Keratinocyte (primary cell): ENCODE measurements at regions not wholly inside any gene's neighbourhood (a gene's known extent, or its start where the extent isn't known, plus 50 kb on each side); places are given as distances from the start of the nearest gene placed in this dataset.

Experiments used
- DNase-seq: peaks from one replicate; pipeline ENCODE4 v3.0.0-alpha.2; 2011; ENCODE audit warnings: low read depth, missing footprints, low spot score
- FAIRE-seq: peaks from 2 replicates; lab custom pipeline; 2011; peaks lifted over from hg19 to GRCh38; lab: Jason Lieb, UNC
- H2AFZ ChIP-seq: 2 replicates; pipeline ENCODE4 v1.6.0; 2012; ENCODE audit warnings: low read length, control low read depth, inconsistent platforms; ENCODE audit not compliant: control insufficient read depth
- H3K27ac ChIP-seq: 2 replicates; pipeline ENCODE4 v1.5.1; 2011; ENCODE audit warnings: low read length; ENCODE audit not compliant: control insufficient read depth, insufficient read depth
- H3K27me3 ChIP-seq: 3 replicates; pipeline ENCODE4 v1.6.0; 2011; ENCODE audit warnings: low read length; ENCODE audit not compliant: control insufficient read depth, insufficient read depth; ENCODE audit errors: extremely low read depth
- H3K36me3 ChIP-seq, 2 experiments: 2 replicates in 1 of 2; 3 replicates in 1 of 2; pipeline ENCODE4 v1.5.1; 2011; ENCODE audit warnings: low read length in 2 of 2, mild to moderate bottlenecking in 1 of 2; ENCODE audit not compliant: control insufficient read depth in 2 of 2, insufficient read depth in 2 of 2; ENCODE audit errors: extremely low read depth in 1 of 2
- H3K4me1 ChIP-seq: 3 replicates; pipeline ENCODE4 v1.5.1; 2011; ENCODE audit warnings: low read length; ENCODE audit not compliant: control insufficient read depth, insufficient read depth; ENCODE audit errors: extremely low read depth
- H3K4me2 ChIP-seq: 3 replicates; pipeline ENCODE4 v1.6.0; 2011; ENCODE audit warnings: low read depth, low read length; ENCODE audit not compliant: control insufficient read depth, insufficient read depth; ENCODE audit errors: extremely low read depth
- H3K4me3 ChIP-seq, 3 experiments: fragments of 200-600 bp in 1 of 3; sonication (generic) in 1 of 3; 2 replicates in 2 of 3; 3 replicates in 1 of 3; pipeline ENCODE4 v1.5.1; 2011 to 2016; ENCODE audit warnings: low read length in 3 of 3, mild to moderate bottlenecking in 3 of 3, control low read depth in 2 of 3, inconsistent platforms in 1 of 3, low read depth in 1 of 3, mixed read lengths in 1 of 3, mixed run types in 1 of 3, moderate library complexity in 1 of 3; ENCODE audit not compliant: control insufficient read depth in 2 of 3, insufficient read depth in 2 of 3; ENCODE audit errors: extremely low read depth in 1 of 3
- H3K79me2 ChIP-seq: 2 replicates; pipeline ENCODE4 v1.6.0; 2012; ENCODE audit warnings: low read length; ENCODE audit not compliant: control insufficient read depth, insufficient read depth
- H3K9ac ChIP-seq: 3 replicates; pipeline ENCODE4 v1.6.0; 2011; ENCODE audit warnings: low read length; ENCODE audit not compliant: control insufficient read depth, insufficient read depth; ENCODE audit errors: extremely low read depth
- H3K9me1 ChIP-seq: 3 replicates; pipeline ENCODE4 v1.6.0; 2011; ENCODE audit warnings: low read length; ENCODE audit not compliant: control insufficient read depth, insufficient read depth; ENCODE audit errors: extremely low read depth
- H3K9me3 ChIP-seq: 2 replicates; pipeline ENCODE4 v1.5.1; 2012; ENCODE audit warnings: low read depth, low read length; ENCODE audit not compliant: control insufficient read depth
- H4K20me1 ChIP-seq: 3 replicates; pipeline ENCODE4 v1.6.0; 2011; ENCODE audit warnings: low read length; ENCODE audit not compliant: control insufficient read depth, insufficient read depth; ENCODE audit errors: extremely low read depth
- CTCF ChIP-seq, 3 experiments: IDR thresholded peaks in 1 of 3; conservative IDR thresholded peaks in 1 of 3; optimal IDR thresholded peaks in 1 of 3; 2 replicates in 2 of 3; 3 replicates in 1 of 3; pipeline versions ENCODE3 to v1.5.1; 2011; ENCODE audit warnings: low read length in 3 of 3, mild to moderate bottlenecking in 3 of 3, moderate library complexity in 2 of 3, control low read depth in 1 of 3, inconsistent platforms in 1 of 3; ENCODE audit not compliant: insufficient read depth in 2 of 3; ENCODE audit errors: extremely low read depth in 1 of 3
- EZH2 ChIP-seq: IDR thresholded peaks from one replicate; pipeline ENCODE4 v1.6.1; 2012; ENCODE audit warnings: inconsistent platforms, mild to moderate bottlenecking, low read length, moderate library complexity
- dilution Hi-C: fragments of 300-500 bp; cut with MboI; formaldehyde crosslinking; loops from one replicate; pipeline ENCODE4 v1.7.0; 2020; ENCODE audit warnings: low sequenced_read_pairs; ENCODE audit not compliant: extremely low pct_ligation_motif_present

- Histone ChIP-seq H3K27ac (no peak overlapping the region), H4K20me1 (no peaks in the 10 kb centered on the region), H3K79me2 (no peaks in the 10 kb centered on the region), H3K4me2 (no peak overlapping the region), H2AFZ (peak overlapping the region; percentile 30), H3K4me1 (peaks cover 17% of the 10 kb centered on the region), H3K36me3 (no peaks in the 10 kb centered on the region), H3K9ac (no peak overlapping the region), H3K9me1 (no peaks in the 10 kb centered on the region), H3K4me3 (no peak overlapping the region), H3K27me3 (peaks cover 5% of the 10 kb centered on the region), H3K9me3 (no peaks in the 10 kb centered on the region)
- TF ChIP-seq CTCF (optimal IDR thresholded peaks at IDR 0.05 in 1 of 3, IDR thresholded peaks at IDR 0.05 in 1 of 3, conservative IDR thresholded peaks at IDR 0.05 in 1 of 3; ENCODE audit: extremely low read depth in 1 of 3, insufficient read depth in 2 of 3, low read length in 3 of 3) (no peak), EZH2 (no peak)
- FAIRE-seq = no peak
- dilution Hi-C loops = no loop called here
- no peak for DNase-seq
These were observed 291.2 kb upstream of the PPARGC1A start for GRCh38 chr4:24181005-24181404.

- peaks cover 5% of the 10 kb centered on the region for H3K27me3 ChIP-seq
- no peak overlapping the region for H3K27ac ChIP-seq
- no peaks in the 10 kb centered on the region for H3K9me3 ChIP-seq
- H2AFZ ChIP-seq = peak overlapping the region; percentile 30
- FAIRE-seq (peak; percentile 17), DNase-seq (no peak)
- H3K79me2 ChIP-seq = no peaks in the 10 kb centered on the region
- dilution Hi-C loops = no loop called here
- peaks cover 17% of the 10 kb centered on the region for H3K4me1 ChIP-seq
- no peaks in the 10 kb centered on the region for H3K36me3 ChIP-seq
- H3K9me1 ChIP-seq = no peaks in the 10 kb centered on the region
- no peak for TF ChIP-seq CTCF (optimal IDR thresholded peaks at IDR 0.05 in 1 of 3, IDR thresholded peaks at IDR 0.05 in 1 of 3, conservative IDR thresholded peaks at IDR 0.05 in 1 of 3; ENCODE audit: extremely low read depth in 1 of 3, insufficient read depth in 2 of 3, low read length in 3 of 3)
- TF ChIP-seq EZH2 = no peak
- no peaks in the 10 kb centered on the region for H4K20me1 ChIP-seq
- H3K4me3 ChIP-seq = no peak overlapping the region
- H3K9ac ChIP-seq = no peak overlapping the region
- H3K4me2 ChIP-seq = no peak overlapping the region
These were observed 290.7 kb upstream of the PPARGC1A start for GRCh38 chr4:24180586-24180985.
